Nephron (organoid): ENCODE measurements at regions not wholly inside any gene's neighbourhood (a gene's known extent, or its start where the extent isn't known, plus 50 kb on each side); places are given as distances from the start of the nearest gene placed in this dataset.

Experiments
- H3K27ac Mint-ChIP-seq, 3 experiments: 2 replicates each; pipeline ENCODE4 v1.8.0; 2020; ENCODE audit warnings: mixed read lengths in 3 of 3, mild to moderate bottlenecking in 2 of 3, moderate library complexity in 1 of 3
- H3K27me3 Mint-ChIP-seq: 2 replicates; pipeline ENCODE4 v1.8.0; 2021; ENCODE audit warnings: low read depth, mild to moderate bottlenecking, moderate library complexity, mixed read lengths
- H3K36me3 Mint-ChIP-seq: 2 replicates; pipeline ENCODE4 v1.8.0; 2020; ENCODE audit warnings: low read depth, mixed read lengths
- H3K4me1 Mint-ChIP-seq: 2 replicates; pipeline ENCODE4 v1.8.0; 2020; ENCODE audit warnings: mixed read lengths
- H3K4me3 Mint-ChIP-seq, 3 experiments: 2 replicates each; pipeline ENCODE4 v1.8.0; 2020; ENCODE audit warnings: mild to moderate bottlenecking in 3 of 3, mixed read lengths in 3 of 3, moderate library complexity in 2 of 3
- H3K9me3 Mint-ChIP-seq: 2 replicates; pipeline ENCODE4 v1.8.0; 2020; ENCODE audit warnings: mixed read lengths
- CTCF ChIP-seq, 3 experiments: fragments of 200-600 bp; sonication (generic); IDR thresholded peaks; one replicate each; pipeline ENCODE4 v1.5.0; 2021; ENCODE audit warnings: antibody characterized with exemption in 3 of 3; ENCODE audit not compliant: unreplicated experiment in 3 of 3

GRCh38 chr1:34360574-34360973, 183.9 kb downstream of the C1orf94 start:
- Mint-ChIP-seq H3K9me3 (no peaks in the 10 kb centered on the region), H3K4me3 (no peak overlapping the region), H3K27me3 (peaks cover 14% of the 10 kb centered on the region), H3K27ac (no peak overlapping the region), H3K4me1 (no peaks in the 10 kb centered on the region), H3K36me3 (no peaks in the 10 kb centered on the region)
- TF ChIP-seq CTCF (IDR thresholded peaks at IDR 0.05; ENCODE audit: unreplicated experiment in 3 of 3), result no peak

GRCh38 chr1:34361121-34361520, 184.4 kb downstream of the C1orf94 start:
- no peak overlapping the region for H3K27ac Mint-ChIP-seq
- no peaks in the 10 kb centered on the region for H3K36me3 Mint-ChIP-seq
- H3K4me3 Mint-ChIP-seq, result no peak overlapping the region
- TF ChIP-seq CTCF (IDR thresholded peaks at IDR 0.05; ENCODE audit: unreplicated experiment in 3 of 3), result no peak
- no peaks in the 10 kb centered on the region for H3K4me1 Mint-ChIP-seq
- H3K9me3 Mint-ChIP-seq, result no peaks in the 10 kb centered on the region
- peaks cover 15% of the 10 kb centered on the region for H3K27me3 Mint-ChIP-seq

GRCh38 chr1:34361781-34362357, 185.2 kb downstream of the C1orf94 start:
- no peaks in the 10 kb centered on the region for H3K36me3 Mint-ChIP-seq
- H3K4me3 Mint-ChIP-seq, result no peak overlapping the region
- no peaks in the 10 kb centered on the region for H3K9me3 Mint-ChIP-seq
- H3K4me1 Mint-ChIP-seq, result no peaks in the 10 kb centered on the region
- no peak overlapping the region for H3K27ac Mint-ChIP-seq
- H3K27me3 Mint-ChIP-seq, result peaks cover 15% of the 10 kb centered on the region
- TF ChIP-seq CTCF (IDR thresholded peaks at IDR 0.05; ENCODE audit: unreplicated experiment in 3 of 3), result no peak

GRCh38 chr1:34362949-34363348, 186.2 kb downstream of the C1orf94 start:
- no peak overlapping the region for H3K27ac Mint-ChIP-seq
- no peak overlapping the region for H3K4me3 Mint-ChIP-seq
- H3K4me1 Mint-ChIP-seq, result no peaks in the 10 kb centered on the region
- H3K9me3 Mint-ChIP-seq, result no peaks in the 10 kb centered on the region
- H3K27me3 Mint-ChIP-seq, result peaks cover 15% of the 10 kb centered on the region
- TF ChIP-seq CTCF (IDR thresholded peaks at IDR 0.05; ENCODE audit: unreplicated experiment in 3 of 3), result no peak
- no peaks in the 10 kb centered on the region for H3K36me3 Mint-ChIP-seq

GRCh38 chr1:34363447-34363846, 186.7 kb downstream of the C1orf94 start:
- no peak for TF ChIP-seq CTCF (IDR thresholded peaks at IDR 0.05; ENCODE audit: unreplicated experiment in 3 of 3)
- Mint-ChIP-seq H3K4me1 (no peaks in the 10 kb centered on the region), H3K9me3 (no peaks in the 10 kb centered on the region), H3K4me3 (no peak overlapping the region), H3K36me3 (no peaks in the 10 kb centered on the region), H3K27ac (no peak overlapping the region), H3K27me3 (peaks cover 16% of the 10 kb centered on the region)

GRCh38 chr1:34363915-34364314, 187.2 kb downstream of the C1orf94 start:
- no peak for TF ChIP-seq CTCF (IDR thresholded peaks at IDR 0.05; ENCODE audit: unreplicated experiment in 3 of 3)
- H3K27me3 Mint-ChIP-seq, result peaks cover 21% of the 10 kb centered on the region
- H3K9me3 Mint-ChIP-seq, result no peaks in the 10 kb centered on the region
- no peak overlapping the region for H3K27ac Mint-ChIP-seq
- H3K4me1 Mint-ChIP-seq, result no peaks in the 10 kb centered on the region
- H3K36me3 Mint-ChIP-seq, result no peaks in the 10 kb centered on the region
- H3K4me3 Mint-ChIP-seq, result no peak overlapping the region
